ENCODE measurements at regions not wholly inside any gene's neighbourhood (a gene's known extent, or its start where the extent isn't known, plus 50 kb on each side); places are given as distances from the start of the nearest gene placed in this dataset.
"Not testable (repeated sequence)": the region's sequence is repeated elsewhere in the genome, so short reads cannot be mapped to it uniquely, and the experiment has no call there.

DNA sequence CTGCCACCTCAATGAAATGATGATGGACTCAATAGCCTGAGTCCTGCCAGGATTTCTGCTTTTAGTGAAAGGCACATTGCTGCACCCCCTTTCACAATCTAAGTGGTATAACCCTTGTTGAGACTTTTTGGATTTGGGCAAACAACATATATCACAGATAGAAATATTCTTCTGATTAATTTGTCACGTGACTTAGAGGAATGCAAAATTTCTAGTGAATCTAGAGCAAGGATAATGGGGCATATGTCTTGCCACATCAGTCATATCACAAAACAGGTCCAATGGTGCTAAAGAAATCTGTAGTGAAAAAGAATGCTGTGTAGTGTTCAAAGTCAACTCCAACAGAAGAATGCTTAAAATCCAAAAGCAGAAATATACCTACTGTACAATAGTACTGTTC lies 1386.3 kb downstream of the LRFN5 start:
- Histone ChIP-seq H3K9me3 (ENCODE audit: control insufficient read depth, insufficient read depth, low read length) (no peaks in the 10 kb centered on the region), H3K36me3 (ENCODE audit: insufficient read depth, low read length) (no peaks in the 10 kb centered on the region), H3K9ac (ENCODE audit: low read depth, low read length) (no peak overlapping the region), H3K4me1 (ENCODE audit: insufficient read depth, low read length) (no peaks in the 10 kb centered on the region)

GRCh38 chr14:42980419-42980818 lies 1373.7 kb downstream of the LRFN5 start:
- Histone ChIP-seq H3K9me3 (ENCODE audit: control insufficient read depth, insufficient read depth, low read length) (no peaks in the 10 kb centered on the region; the same call in 1 of the 2 replicates), H3K9ac (ENCODE audit: low read depth, low read length) (no peak overlapping the region), H3K36me3 (ENCODE audit: insufficient read depth, low read length) (no peaks in the 10 kb centered on the region), H3K4me1 (ENCODE audit: insufficient read depth, low read length) (no peaks in the 10 kb centered on the region)

DNA sequence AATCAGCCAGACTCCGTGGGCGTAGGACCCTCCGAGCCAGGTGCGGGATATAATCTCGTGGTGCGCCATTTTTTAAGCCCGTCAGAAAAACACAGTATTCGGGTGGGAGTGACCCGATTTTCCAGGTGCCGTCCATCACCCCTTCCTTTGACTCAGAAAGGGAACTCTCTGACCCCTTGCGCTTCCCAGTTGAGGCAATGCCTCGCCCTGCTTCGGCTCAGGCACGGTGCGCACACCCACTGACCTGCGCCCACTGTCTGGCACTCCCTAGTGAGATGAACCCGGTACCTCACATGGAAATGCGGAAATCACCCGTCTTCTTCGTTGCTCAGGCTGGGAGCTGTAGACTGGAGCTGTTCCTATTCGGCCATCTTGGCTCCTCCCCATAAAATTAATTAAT lies 1366.5 kb downstream of the LRFN5 start:
- not testable (repeated sequence) for H3K4me1 ChIP-seq (ENCODE audit: insufficient read depth, low read length); H3K9me3 ChIP-seq (ENCODE audit: control insufficient read depth, insufficient read depth, low read length); H3K9ac ChIP-seq (ENCODE audit: low read depth, low read length); H3K36me3 ChIP-seq (ENCODE audit: insufficient read depth, low read length)

- Histone ChIP-seq H3K36me3 (ENCODE audit: insufficient read depth, low read length) (no peaks in the 10 kb centered on the region), H3K9ac (ENCODE audit: low read depth, low read length) (no peak overlapping the region), H3K9me3 (ENCODE audit: control insufficient read depth, insufficient read depth, low read length) (no peaks in the 10 kb centered on the region), H3K4me1 (ENCODE audit: insufficient read depth, low read length) (peaks cover 3% of the 10 kb centered on the region; the same call in 1 of the 2 replicates)
These were observed 1358.8 kb downstream of the LRFN5 start for GRCh38 chr14:42965512-42965911.

DNA sequence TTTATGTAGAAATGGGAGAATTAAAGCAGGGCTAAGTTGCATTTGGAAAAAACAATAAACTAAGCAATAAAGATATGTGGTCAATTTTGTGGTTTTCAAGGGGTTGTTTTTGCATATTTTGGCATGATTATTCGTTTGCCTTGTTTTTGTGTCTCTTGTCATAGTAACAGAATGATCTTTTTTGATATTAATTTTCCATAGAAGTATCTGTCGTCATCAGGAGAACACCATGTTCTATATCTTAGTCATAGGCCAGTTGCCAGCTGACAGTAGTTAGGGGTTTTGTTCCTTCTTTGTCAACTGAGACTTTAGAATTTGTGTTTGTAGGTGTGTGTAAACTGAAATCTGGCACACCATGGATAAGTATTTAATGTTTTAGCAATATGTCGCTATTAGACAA lies 1354.8 kb downstream of the LRFN5 start:
- H3K36me3 ChIP-seq (ENCODE audit: insufficient read depth, low read length), result no peaks in the 10 kb centered on the region
- peaks cover 3% of the 10 kb centered on the region; the same call in 1 of the 2 replicates for H3K4me1 ChIP-seq (ENCODE audit: insufficient read depth, low read length)
- no peak overlapping the region for H3K9ac ChIP-seq (ENCODE audit: low read depth, low read length)
- H3K9me3 ChIP-seq (ENCODE audit: control insufficient read depth, insufficient read depth, low read length), result no peaks in the 10 kb centered on the region

DNA sequence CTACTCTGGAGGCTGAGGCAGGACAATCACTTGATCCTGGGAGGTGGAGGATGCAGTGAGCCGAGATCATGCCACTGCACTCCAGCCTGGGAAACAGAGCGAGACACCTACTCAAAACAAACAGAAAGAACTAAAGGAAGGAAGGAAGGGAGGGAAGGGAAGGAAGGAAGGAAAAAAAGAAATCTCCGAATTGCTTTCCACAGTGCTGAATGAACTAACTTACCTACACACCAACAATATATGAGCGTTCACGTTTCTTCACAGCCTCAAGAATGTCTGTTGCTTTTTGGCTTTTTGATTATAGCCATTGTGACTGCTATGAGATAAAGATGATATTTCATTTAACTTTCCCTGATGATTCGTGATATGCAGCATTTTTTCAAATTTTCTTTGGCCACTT lies 1343.7 kb downstream of the LRFN5 start:
- no peaks in the 10 kb centered on the region for H3K36me3 ChIP-seq (ENCODE audit: insufficient read depth, low read length)
- no peaks in the 10 kb centered on the region for H3K4me1 ChIP-seq (ENCODE audit: insufficient read depth, low read length)
- H3K9ac ChIP-seq (ENCODE audit: low read depth, low read length), result no peak overlapping the region
- H3K9me3 ChIP-seq (ENCODE audit: control insufficient read depth, insufficient read depth, low read length), result no peaks in the 10 kb centered on the region; the same call in 1 of the 2 replicates

GRCh38 chr14:42947991-42948390 lies 1341.3 kb downstream of the LRFN5 start:
- no peaks in the 10 kb centered on the region for H3K36me3 ChIP-seq (ENCODE audit: insufficient read depth, low read length)
- no peaks in the 10 kb centered on the region for H3K4me1 ChIP-seq (ENCODE audit: insufficient read depth, low read length)
- no peak overlapping the region for H3K9ac ChIP-seq (ENCODE audit: low read depth, low read length)
- H3K9me3 ChIP-seq (ENCODE audit: control insufficient read depth, insufficient read depth, low read length), result no peaks in the 10 kb centered on the region; the same call in 1 of the 2 replicates

DNA sequence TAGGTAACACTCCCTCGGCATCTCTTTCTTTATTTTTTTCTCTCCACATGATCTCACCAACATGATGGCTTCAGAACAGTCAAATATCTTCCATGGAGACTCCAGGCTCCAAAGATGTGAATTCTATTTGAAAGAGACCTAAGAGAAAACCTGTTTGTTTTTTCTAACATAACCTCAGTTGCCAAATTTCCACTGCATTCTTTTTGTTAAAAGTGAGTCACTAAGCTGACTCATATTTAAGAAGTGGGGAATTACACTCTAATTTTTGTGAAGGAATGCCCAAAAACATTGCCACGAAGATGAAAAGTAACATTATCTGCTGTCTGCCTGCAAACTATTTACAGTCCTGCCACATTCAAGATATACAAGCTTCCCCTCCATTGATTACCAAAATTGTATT lies 1337.6 kb downstream of the LRFN5 start:
- Histone ChIP-seq H3K9me3 (ENCODE audit: control insufficient read depth, insufficient read depth, low read length) (no peaks in the 10 kb centered on the region), H3K9ac (ENCODE audit: low read depth, low read length) (no peak overlapping the region), H3K36me3 (ENCODE audit: insufficient read depth, low read length) (no peaks in the 10 kb centered on the region), H3K4me1 (ENCODE audit: insufficient read depth, low read length) (no peaks in the 10 kb centered on the region)

- Histone ChIP-seq H3K36me3 (ENCODE audit: insufficient read depth, low read length) (no peaks in the 10 kb centered on the region), H3K9ac (ENCODE audit: low read depth, low read length) (no peak overlapping the region), H3K9me3 (ENCODE audit: control insufficient read depth, insufficient read depth, low read length) (no peaks in the 10 kb centered on the region), H3K4me1 (ENCODE audit: insufficient read depth, low read length) (no peaks in the 10 kb centered on the region)
These were observed 1324.6 kb downstream of the LRFN5 start for GRCh38 chr14:42931308-42931707.

DNA sequence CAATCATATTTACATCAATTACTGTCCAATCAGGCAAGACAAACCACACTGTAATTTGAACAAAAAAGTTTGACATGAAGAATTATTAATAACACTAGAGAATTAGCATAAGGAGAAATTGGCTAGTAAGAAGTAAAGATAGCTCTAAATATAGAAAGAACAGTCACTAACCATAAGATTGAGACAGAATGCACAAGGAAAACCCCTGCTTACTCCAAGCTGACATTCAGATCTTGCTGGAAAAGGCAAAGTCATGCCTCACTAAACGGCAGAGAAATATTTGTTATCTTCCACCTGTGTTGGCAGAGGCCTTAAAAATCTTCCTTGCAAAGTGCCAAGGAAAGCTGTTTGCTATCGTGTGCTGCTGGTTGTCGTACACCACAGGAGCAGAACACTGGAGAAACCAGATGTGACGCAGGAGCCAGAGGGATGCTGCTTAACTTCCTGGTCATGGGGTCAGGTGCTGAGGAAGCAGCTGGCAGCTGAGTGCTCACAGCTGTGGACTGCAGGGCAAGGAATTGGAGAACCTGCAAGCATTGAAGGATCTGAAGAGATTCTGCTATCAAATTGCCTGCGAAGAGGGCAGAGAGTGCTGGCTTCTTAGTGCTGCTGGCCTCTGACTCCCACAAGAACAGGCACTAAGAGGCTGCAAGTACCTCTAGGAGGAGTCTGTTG lies 1323.3 kb downstream of the LRFN5 start:
- Histone ChIP-seq H3K36me3 (ENCODE audit: insufficient read depth, low read length) (no peaks in the 10 kb centered on the region), H3K4me1 (ENCODE audit: insufficient read depth, low read length) (no peaks in the 10 kb centered on the region), H3K9ac (ENCODE audit: low read depth, low read length) (no peak overlapping the region), H3K9me3 (ENCODE audit: control insufficient read depth, insufficient read depth, low read length) (no peaks in the 10 kb centered on the region)

DNA sequence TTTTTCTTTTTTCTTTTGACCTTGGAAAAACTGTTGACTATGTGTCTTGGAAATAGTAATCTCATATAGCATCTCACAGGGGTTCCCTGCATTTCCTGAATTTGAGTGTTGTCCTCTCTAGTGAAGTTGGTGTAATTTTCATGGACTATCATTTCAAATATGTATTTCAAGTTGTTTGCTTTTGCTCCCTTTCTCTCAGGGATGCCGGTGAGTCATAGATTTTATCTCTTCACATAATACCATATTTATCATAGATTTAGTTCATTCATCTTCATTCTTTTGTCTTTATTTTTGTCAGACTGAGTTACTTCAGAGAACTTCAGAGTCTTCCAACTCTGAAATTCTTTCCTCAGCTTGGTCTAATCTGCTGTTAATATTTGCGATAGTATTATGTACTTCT lies 1320.6 kb downstream of the LRFN5 start:
- no peaks in the 10 kb centered on the region for H3K4me1 ChIP-seq (ENCODE audit: insufficient read depth, low read length)

GRCh38 chr14:42921901-42922300 lies 1315.2 kb downstream of the LRFN5 start:
- no peak overlapping the region for H3K9ac ChIP-seq (ENCODE audit: low read depth, low read length)
- no peaks in the 10 kb centered on the region for H3K4me1 ChIP-seq (ENCODE audit: insufficient read depth, low read length)
- no peaks in the 10 kb centered on the region for H3K36me3 ChIP-seq (ENCODE audit: insufficient read depth, low read length)
- H3K9me3 ChIP-seq (ENCODE audit: control insufficient read depth, insufficient read depth, low read length), result no peaks in the 10 kb centered on the region

More for the DNA sequence above, 1320.6 kb downstream of the LRFN5 start:
- no peak overlapping the region for H3K9ac ChIP-seq (ENCODE audit: low read depth, low read length)
- H3K9me3 ChIP-seq (ENCODE audit: control insufficient read depth, insufficient read depth, low read length), result no peaks in the 10 kb centered on the region
- no peaks in the 10 kb centered on the region for H3K36me3 ChIP-seq (ENCODE audit: insufficient read depth, low read length)

- Histone ChIP-seq H3K36me3 (ENCODE audit: insufficient read depth, low read length) (no peaks in the 10 kb centered on the region), H3K4me1 (ENCODE audit: insufficient read depth, low read length) (no peaks in the 10 kb centered on the region), H3K9ac (ENCODE audit: low read depth, low read length) (no peak overlapping the region), H3K9me3 (ENCODE audit: control insufficient read depth, insufficient read depth, low read length) (no peaks in the 10 kb centered on the region)
These were observed 1311.9 kb downstream of the LRFN5 start for GRCh38 chr14:42918615-42919014.

GRCh38 chr14:42911642-42912041 lies 1305.0 kb downstream of the LRFN5 start:
- H3K4me1 ChIP-seq (ENCODE audit: insufficient read depth, low read length), result no peaks in the 10 kb centered on the region
- H3K9me3 ChIP-seq (ENCODE audit: control insufficient read depth, insufficient read depth, low read length), result no peaks in the 10 kb centered on the region
- no peak overlapping the region for H3K9ac ChIP-seq (ENCODE audit: low read depth, low read length)
- no peaks in the 10 kb centered on the region for H3K36me3 ChIP-seq (ENCODE audit: insufficient read depth, low read length)

- Histone ChIP-seq H3K36me3 (ENCODE audit: insufficient read depth, low read length) (no peaks in the 10 kb centered on the region), H3K9me3 (ENCODE audit: control insufficient read depth, insufficient read depth, low read length) (no peaks in the 10 kb centered on the region), H3K4me1 (ENCODE audit: insufficient read depth, low read length) (no peaks in the 10 kb centered on the region), H3K9ac (ENCODE audit: low read depth, low read length) (no peak overlapping the region)
These were observed 1303.0 kb downstream of the LRFN5 start for GRCh38 chr14:42909659-42910058.
